Smooth muscle cell (in vitro differentiated cells): ENCODE measurements at regions not wholly inside any gene's neighbourhood (a gene's known extent, or its start where the extent isn't known, plus 50 kb on each side); places are given as distances from the start of the nearest gene placed in this dataset.
A peak's percentile ranks its signal among the peaks of the same experiment; 100 is the strongest.

Experiments
- DNase-seq: peaks from one replicate; lab custom pipeline; 2025; ENCODE audit not compliant: unreplicated experiment; lab: John Stamatoyannopoulos, UW
- H2AFZ ChIP-seq: fragments of 200-600 bp; sonication (generic); 2 replicates; pipeline ENCODE4 v1.6.0; 2016; ENCODE audit warnings: antibody characterized with exemption, low read depth, mild to moderate bottlenecking
- H3F3A ChIP-seq: fragments of 200-600 bp; sonication (generic); 2 replicates; pipeline ENCODE4 v1.6.0; 2017; ENCODE audit warnings: antibody characterized with exemption, low read depth
- H3K27ac ChIP-seq: fragments of 200-600 bp; sonication (generic); 2 replicates; pipeline ENCODE4 v1.5.1; 2016; ENCODE audit warnings: low read depth, mild to moderate bottlenecking
- H3K27me3 ChIP-seq: fragments of 200-600 bp; sonication (generic); 2 replicates; pipeline ENCODE4 v1.6.1; 2016; ENCODE audit warnings: low read depth, mild to moderate bottlenecking
- H3K36me3 ChIP-seq: fragments of 200-600 bp; sonication (generic); 2 replicates; pipeline ENCODE4 v1.5.1; 2016; ENCODE audit warnings: low read depth
- H3K4me1 ChIP-seq: fragments of 200-600 bp; sonication (generic); 2 replicates; pipeline ENCODE4 v1.5.1; 2016; ENCODE audit warnings: low read depth
- H3K4me2 ChIP-seq: fragments of 200-600 bp; sonication (generic); 2 replicates; pipeline ENCODE4 v1.6.0; 2016; ENCODE audit warnings: mild to moderate bottlenecking
- H3K4me3 ChIP-seq: fragments of 200-600 bp; sonication (generic); 2 replicates; pipeline ENCODE4 v1.5.1; 2016; ENCODE audit warnings: mild to moderate bottlenecking
- H3K79me2 ChIP-seq: fragments of 200-600 bp; sonication (generic); 2 replicates; pipeline ENCODE4 v1.6.0; 2016; ENCODE audit warnings: low read depth, mild to moderate bottlenecking
- H3K9ac ChIP-seq: fragments of 200-600 bp; sonication (generic); 2 replicates; pipeline ENCODE4 v1.6.0; 2016; ENCODE audit warnings: low read depth
- H3K9me3 ChIP-seq: fragments of 200-600 bp; sonication (generic); replicated peaks from 2 replicates; pipeline ENCODE4 v1.5.1; 2016; ENCODE audit warnings: low read depth
- H4K20me1 ChIP-seq: fragments of 200-600 bp; sonication (generic); 2 replicates; pipeline ENCODE4 v1.6.0; 2016; ENCODE audit warnings: low read depth
- CTCF ChIP-seq: fragments of 200-600 bp; sonication (generic); IDR thresholded peaks from 2 replicates; pipeline ENCODE4 v1.5.1; 2017; ENCODE audit warnings: borderline replicate concordance, mild to moderate bottlenecking, antibody characterized with exemption; ENCODE audit not compliant: insufficient read depth, poor library complexity, severe bottlenecking
- WGBS: methylation state at CpG from one replicate; pipeline ENCODE4 v1.1.7; 2016; ENCODE audit warnings: low lambda C conversion rate; 5-methylcytosine and 5-hydroxymethylcytosine counted together

- no peaks in the 10 kb centered on the region for H3K79me2 ChIP-seq
- H4K20me1 ChIP-seq, result no peaks in the 10 kb centered on the region
- WGBS, result 96% methylated on average over 24 of the region's 24 CpGs
- no peak overlapping the region for H3K27ac ChIP-seq
- H3K36me3 ChIP-seq, result no peaks in the 10 kb centered on the region
- H3K4me1 ChIP-seq, result no peaks in the 10 kb centered on the region
- H2AFZ ChIP-seq, result no peak overlapping the region
- no peaks in the 10 kb centered on the region for H3K27me3 ChIP-seq
- H3K4me3 ChIP-seq, result no peak overlapping the region
- H3K4me2 ChIP-seq, result no peak overlapping the region
- DNase-seq, result no peak
- peaks cover 12% of the 10 kb centered on the region for H3F3A ChIP-seq
- H3K9me3 ChIP-seq, result no peaks in the 10 kb centered on the region
- TF ChIP-seq CTCF, result no peak
- no peak overlapping the region for H3K9ac ChIP-seq
Observed at GRCh38 chr18:73756256-73757091, 391.2 kb downstream of the FBXO15 start.

- Histone ChIP-seq H3K9ac (peak overlapping the region; percentile 71), H3K79me2 (no peaks in the 10 kb centered on the region), H4K20me1 (no peaks in the 10 kb centered on the region), H3K4me1 (no peaks in the 10 kb centered on the region), H2AFZ (peak overlapping the region; percentile 28), H3F3A (peaks cover 12% of the 10 kb centered on the region), H3K36me3 (no peaks in the 10 kb centered on the region), H3K9me3 (no peaks in the 10 kb centered on the region), H3K4me2 (no peak overlapping the region), H3K27me3 (no peaks in the 10 kb centered on the region), H3K4me3 (no peak overlapping the region), H3K27ac (peak overlapping the region; percentile 88)
- no peak for DNase-seq
- no peak for TF ChIP-seq CTCF
- WGBS, result 26% methylated on average over 2 of the region's 2 CpGs
Observed at GRCh38 chr18:73752965-73753364, 394.7 kb downstream of the FBXO15 start.

GRCh38 chr18:73752546-73752945 lies 395.1 kb downstream of the FBXO15 start:
- H3K36me3 ChIP-seq, result no peaks in the 10 kb centered on the region
- H2AFZ ChIP-seq, result peak overlapping the region; percentile 28

More at GRCh38 chr18:73752546-73752945, 395.1 kb downstream of the FBXO15 start:
- Histone ChIP-seq H3K27ac (peak overlapping the region; percentile 88), H3K27me3 (no peaks in the 10 kb centered on the region), H4K20me1 (no peaks in the 10 kb centered on the region), H3K9me3 (no peaks in the 10 kb centered on the region), H3K79me2 (no peaks in the 10 kb centered on the region), H3K4me2 (peak overlapping the region; percentile 14), H3K4me1 (no peaks in the 10 kb centered on the region), H3F3A (peaks cover 12% of the 10 kb centered on the region), H3K4me3 (no peak overlapping the region), H3K9ac (peak overlapping the region; percentile 71)
- TF ChIP-seq CTCF, result no peak
- no peak for DNase-seq
- WGBS, result 19% methylated on average over 4 of the region's 4 CpGs
